ENCODE measurements at regions not wholly inside any gene's neighbourhood (a gene's known extent, or its start where the extent isn't known, plus 50 kb on each side); places are given as distances from the start of the nearest gene placed in this dataset.

GRCh38 chr1:55955016-55955621, 624.2 kb downstream of the PLPP3 start:
- TF ChIP-seq POLR2A (IDR thresholded peaks at IDR 0.05): no peak
- TF ChIP-seq CTCF (IDR thresholded peaks at IDR 0.05): no peak
